Keratinocyte (primary cell): ENCODE measurements at regions not wholly inside any gene's neighbourhood (a gene's known extent, or its start where the extent isn't known, plus 50 kb on each side); places are given as distances from the start of the nearest gene placed in this dataset.

Experiments used
- CTCF ChIP-seq, 3 experiments: IDR thresholded peaks in 1 of 3; conservative IDR thresholded peaks in 1 of 3; optimal IDR thresholded peaks in 1 of 3; 2 replicates in 2 of 3; 3 replicates in 1 of 3; pipeline versions ENCODE3 to v1.5.1; 2011; ENCODE audit warnings: low read length in 3 of 3, mild to moderate bottlenecking in 3 of 3, moderate library complexity in 2 of 3, control low read depth in 1 of 3, inconsistent platforms in 1 of 3; ENCODE audit not compliant: insufficient read depth in 2 of 3; ENCODE audit errors: extremely low read depth in 1 of 3
- EZH2 ChIP-seq: IDR thresholded peaks from one replicate; pipeline ENCODE4 v1.6.1; 2012; ENCODE audit warnings: inconsistent platforms, mild to moderate bottlenecking, low read length, moderate library complexity

DNA sequence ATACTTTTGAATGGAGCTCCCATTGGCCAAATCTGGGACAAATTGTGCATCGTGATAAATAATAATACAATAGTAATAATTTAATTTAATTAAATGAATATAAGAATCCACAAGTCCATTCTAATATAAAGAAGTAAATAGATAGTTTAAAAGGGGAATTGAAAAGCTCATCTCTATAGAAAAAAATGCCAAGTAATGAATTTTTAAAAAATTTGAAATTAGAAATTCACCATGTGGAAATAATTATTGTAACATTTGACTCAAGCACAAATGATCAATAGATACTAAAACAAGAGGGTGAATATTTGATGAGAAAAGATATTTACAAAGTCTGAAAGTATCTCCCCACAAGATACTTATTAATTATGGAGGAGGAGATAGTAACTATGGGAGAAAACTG, 467.4 kb downstream of the CETN3 start:
- TF ChIP-seq CTCF (optimal IDR thresholded peaks at IDR 0.05 in 1 of 3, IDR thresholded peaks at IDR 0.05 in 1 of 3, conservative IDR thresholded peaks at IDR 0.05 in 1 of 3; ENCODE audit: extremely low read depth in 1 of 3, insufficient read depth in 2 of 3, low read length in 3 of 3) (no peak), EZH2 (no peak)
